OCI-LY7 (cell line): ENCODE measurements at regions not wholly inside any gene's neighbourhood (a gene's known extent, or its start where the extent isn't known, plus 50 kb on each side); places are given as distances from the start of the nearest gene placed in this dataset.

Source experiments
- BruUV-seq: library from RNA; stranded (reverse); fragments of 400-500 nt; replicated peaks from 2 replicates; lab custom pipeline; 2021; lab: Mats Ljungman, UMichigan
- CTCF ChIA-PET: fragments of 300-600 bp; sonication (Branson Sonifier 250); formaldehyde crosslinking; loops from one replicate; lab custom pipeline; 2022; ENCODE audit warnings: antibody characterized with exemption; ENCODE audit not compliant: unreplicated experiment; lab: Charles Lee
- POLR2A ChIA-PET: fragments of 300-600 bp; sonication (Branson Sonifier 250); formaldehyde crosslinking; loops from one replicate; lab custom pipeline; 2022; ENCODE audit warnings: antibody characterized with exemption; lab: Charles Lee
- DNase-seq: peaks from one replicate; pipeline ENCODE4 v3.0.0-alpha.2; 2015; ENCODE audit warnings: low spot score
- H2AFZ ChIP-seq: fragments of 200-600 bp; sonication (generic), shearing (Covaris generic); 2 replicates; pipeline ENCODE4 v1.6.1; 2014; ENCODE audit warnings: mild to moderate bottlenecking, antibody characterized with exemption, low read length, moderate library complexity
- H3K27ac ChIP-seq: fragments of 200-600 bp; sonication (generic); 2 replicates; pipeline ENCODE4 v1.5.1; 2014; ENCODE audit warnings: mixed run types, low read depth, mild to moderate bottlenecking, moderate library complexity, low read length, inconsistent platforms; ENCODE audit not compliant: poor library complexity, severe bottlenecking
- H3K36me3 ChIP-seq: fragments of 200-600 bp; sonication (generic); 2 replicates; pipeline ENCODE4 v1.6.1; 2014; ENCODE audit warnings: mild to moderate bottlenecking, antibody characterized with exemption, low read length, moderate library complexity, mixed read lengths; ENCODE audit not compliant: insufficient read depth
- H3K4me1 ChIP-seq: fragments of 200-600 bp; sonication (generic); 2 replicates; pipeline ENCODE4 v1.5.1; 2014; ENCODE audit warnings: mild to moderate bottlenecking, low read length; ENCODE audit not compliant: insufficient read depth, poor library complexity, severe bottlenecking
- H3K4me2 ChIP-seq: fragments of 200-600 bp; sonication (generic); 2 replicates; pipeline ENCODE4 v1.6.1; 2014; ENCODE audit warnings: mild to moderate bottlenecking, low read length
- H3K4me3 ChIP-seq: fragments of 200-600 bp; sonication (generic); 2 replicates; pipeline ENCODE4 v1.5.1; 2014; ENCODE audit warnings: mild to moderate bottlenecking, low read depth, low read length; ENCODE audit not compliant: poor library complexity, severe bottlenecking
- H3K79me2 ChIP-seq: fragments of 200-600 bp; sonication (generic); 2 replicates; pipeline ENCODE4 v1.6.1; 2016; ENCODE audit warnings: low read depth, mild to moderate bottlenecking, low read length, moderate library complexity, mixed read lengths; ENCODE audit not compliant: insufficient read depth
- H3K9me2 ChIP-seq: fragments of 200-600 bp; sonication (generic); 2 replicates; pipeline ENCODE4 v1.6.1; 2016; ENCODE audit warnings: mild to moderate bottlenecking, low read length, mixed read lengths; ENCODE audit not compliant: insufficient read depth
- H3K9me3 ChIP-seq: fragments of 200-600 bp; sonication (generic); 2 replicates; pipeline ENCODE4 v1.6.1; 2014; ENCODE audit warnings: mild to moderate bottlenecking, mixed run types, low read length, mixed read lengths
- H4K20me1 ChIP-seq: fragments of 200-600 bp; sonication (generic); 2 replicates; pipeline ENCODE4 v1.6.1; 2014; ENCODE audit warnings: mild to moderate bottlenecking, antibody characterized with exemption, low read length, moderate library complexity, mixed read lengths; ENCODE audit not compliant: insufficient read depth
- EZH2phosphoT487 ChIP-seq: fragments of 200-600 bp; sonication (generic); IDR thresholded peaks from 2 replicates; pipeline ENCODE4 v1.6.1; 2018; ENCODE audit warnings: low read depth, borderline replicate concordance, mild to moderate bottlenecking, mixed run types, antibody characterized with exemption, low read length, moderate library complexity, mixed read lengths
- intact Hi-C: fragments of 100-400 bp; cut with micrococcal nuclease; formaldehyde crosslinking; loops from one replicate; pipeline ENCODE4 v1.10.0; 2022; ENCODE audit not compliant: unreplicated experiment
- TF ChIP-seq, protein P1 (sequence below): fragments of 200-600 bp; sonication (generic); conservative IDR thresholded peaks from 2 replicates; pipeline ENCODE4 v1.5.1; 2014; ENCODE audit warnings: mild to moderate bottlenecking, antibody characterized with exemption, low read length, moderate library complexity, mixed read lengths

DNA sequence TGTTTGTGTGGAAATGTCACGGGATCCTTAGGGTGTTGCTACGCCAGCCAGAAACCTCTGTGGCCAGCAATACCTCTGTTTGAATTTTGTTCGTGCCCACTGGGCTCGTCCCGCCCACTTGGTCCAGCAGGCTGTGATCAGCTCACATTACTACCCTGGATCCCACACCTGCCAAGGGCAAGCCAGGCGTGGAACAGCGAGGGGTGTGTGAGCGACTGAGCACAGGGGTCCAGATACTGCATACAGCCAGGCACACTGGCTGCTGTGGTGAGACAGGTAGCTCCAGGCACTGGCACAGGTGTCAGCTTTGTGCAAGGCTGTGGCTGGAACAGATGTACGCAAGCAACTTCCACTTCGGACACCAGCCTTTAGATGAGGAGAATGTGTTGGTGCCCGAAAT, 718.9 kb downstream of the EPHA7 start:
- no peaks in the 10 kb centered on the region for H3K4me1 ChIP-seq
- CTCF ChIA-PET: no interaction called here
- no peak overlapping the region for H3K4me3 ChIP-seq
- H4K20me1 ChIP-seq: no peaks in the 10 kb centered on the region
- intact Hi-C loops: no loop called here
- no peak overlapping the region for H3K4me2 ChIP-seq
- no peak overlapping the region for H3K27ac ChIP-seq
- DNase-seq: no peak
- no peaks in the 10 kb centered on the region for H3K79me2 ChIP-seq
- no peaks in the 10 kb centered on the region for H3K9me3 ChIP-seq
- no peak overlapping the region for H2AFZ ChIP-seq
- BruUV-seq: no TSS peak
- TF ChIP-seq, protein P1, sequence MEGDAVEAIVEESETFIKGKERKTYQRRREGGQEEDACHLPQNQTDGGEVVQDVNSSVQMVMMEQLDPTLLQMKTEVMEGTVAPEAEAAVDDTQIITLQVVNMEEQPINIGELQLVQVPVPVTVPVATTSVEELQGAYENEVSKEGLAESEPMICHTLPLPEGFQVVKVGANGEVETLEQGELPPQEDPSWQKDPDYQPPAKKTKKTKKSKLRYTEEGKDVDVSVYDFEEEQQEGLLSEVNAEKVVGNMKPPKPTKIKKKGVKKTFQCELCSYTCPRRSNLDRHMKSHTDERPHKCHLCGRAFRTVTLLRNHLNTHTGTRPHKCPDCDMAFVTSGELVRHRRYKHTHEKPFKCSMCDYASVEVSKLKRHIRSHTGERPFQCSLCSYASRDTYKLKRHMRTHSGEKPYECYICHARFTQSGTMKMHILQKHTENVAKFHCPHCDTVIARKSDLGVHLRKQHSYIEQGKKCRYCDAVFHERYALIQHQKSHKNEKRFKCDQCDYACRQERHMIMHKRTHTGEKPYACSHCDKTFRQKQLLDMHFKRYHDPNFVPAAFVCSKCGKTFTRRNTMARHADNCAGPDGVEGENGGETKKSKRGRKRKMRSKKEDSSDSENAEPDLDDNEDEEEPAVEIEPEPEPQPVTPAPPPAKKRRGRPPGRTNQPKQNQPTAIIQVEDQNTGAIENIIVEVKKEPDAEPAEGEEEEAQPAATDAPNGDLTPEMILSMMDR: no peak
- no peak for TF ChIP-seq EZH2phosphoT487
- H3K9me2 ChIP-seq: no peaks in the 10 kb centered on the region
- POLR2A ChIA-PET: interaction anchor here (0.6 kb wide), 1 partner anchor 58 kb away, joined by 3 read pairs; no protein-coding TSS in a partner anchor
- no peaks in the 10 kb centered on the region for H3K36me3 ChIP-seq

DNA sequence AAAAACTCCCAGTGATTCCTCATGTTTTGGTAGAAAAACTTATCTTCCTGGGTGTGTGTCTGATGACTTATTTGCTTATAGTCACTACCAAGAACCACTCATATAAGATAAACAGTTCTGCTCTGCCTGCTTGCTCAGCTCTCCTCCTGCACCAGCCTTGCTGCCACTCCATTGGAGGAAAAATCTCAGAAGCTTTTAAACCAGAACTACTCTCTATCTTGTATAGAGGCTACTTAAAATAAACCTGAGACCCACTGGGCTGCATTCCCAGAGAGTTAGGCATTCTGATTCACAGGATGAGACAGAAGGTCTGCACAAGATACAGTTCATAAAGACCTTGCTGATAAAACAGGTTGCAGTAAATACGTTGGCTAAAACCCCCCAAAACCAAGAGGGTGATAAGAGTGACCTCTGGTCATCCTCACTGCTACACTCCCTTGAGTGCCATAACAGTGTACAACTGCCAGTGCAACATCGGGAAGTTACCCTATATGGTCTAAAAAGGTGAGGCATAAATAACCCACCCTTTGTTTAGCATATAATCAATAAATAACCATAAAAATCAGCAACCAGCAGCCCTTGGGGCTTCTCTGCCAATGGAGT, 728.3 kb downstream of the EPHA7 start:
- Histone ChIP-seq H3K4me3 (no peak overlapping the region), H3K36me3 (no peaks in the 10 kb centered on the region), H2AFZ (peak overlapping the region; percentile 78), H3K9me2 (no peaks in the 10 kb centered on the region), H3K4me1 (peaks cover 55% of the 10 kb centered on the region), H4K20me1 (no peaks in the 10 kb centered on the region), H3K27ac (no peak overlapping the region), H3K9me3 (no peaks in the 10 kb centered on the region), H3K4me2 (no peak overlapping the region), H3K79me2 (no peaks in the 10 kb centered on the region)
- TF ChIP-seq EZH2phosphoT487: no peak
- TF ChIP-seq, protein P1: no peak
- DNase-seq: no peak
- ChIA-PET CTCF (no interaction called here), POLR2A (no interaction called here)
- intact Hi-C loops: no loop called here
- no TSS peak for BruUV-seq

DNA sequence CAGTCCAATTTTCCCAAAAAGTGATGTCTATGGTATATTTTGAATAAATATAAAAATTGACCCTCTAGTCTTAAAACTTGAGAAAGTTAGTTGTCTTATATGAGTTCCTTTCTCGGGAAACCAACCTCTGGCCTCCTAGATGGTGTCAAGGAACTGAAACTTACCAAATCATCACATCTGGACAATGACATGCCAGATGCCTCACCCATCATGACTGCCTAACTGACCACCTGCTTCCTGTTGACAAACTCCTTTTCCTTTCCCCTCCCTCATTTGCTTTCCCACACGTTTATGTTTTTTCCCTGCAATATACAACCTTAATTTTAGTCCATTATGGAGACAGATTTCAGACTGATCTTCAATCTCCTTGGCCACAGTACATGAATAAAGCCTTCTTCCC, 731.0 kb downstream of the EPHA7 start:
- POLR2A ChIA-PET: no interaction called here
- H3K27ac ChIP-seq: peak overlapping the region; percentile 42
- CTCF ChIA-PET: no interaction called here
- H2AFZ ChIP-seq: no peak overlapping the region
- no peaks in the 10 kb centered on the region for H3K36me3 ChIP-seq
- intact Hi-C loops: no loop called here
- peak overlapping the region; percentile 33 for H3K4me3 ChIP-seq
- H3K9me3 ChIP-seq: no peaks in the 10 kb centered on the region
- no TSS peak for BruUV-seq
- peak; percentile 77 for DNase-seq
- H3K4me2 ChIP-seq: peak overlapping the region; percentile 61
- H3K9me2 ChIP-seq: no peaks in the 10 kb centered on the region
- TF ChIP-seq EZH2phosphoT487: no peak
- TF ChIP-seq, protein P1: no peak
- no peaks in the 10 kb centered on the region for H4K20me1 ChIP-seq
- H3K4me1 ChIP-seq: peaks cover 63% of the 10 kb centered on the region
- H3K79me2 ChIP-seq: no peaks in the 10 kb centered on the region
